H1 (cell line): ENCODE measurements at regions not wholly inside any gene's neighbourhood (a gene's known extent, or its start where the extent isn't known, plus 50 kb on each side); places are given as distances from the start of the nearest gene placed in this dataset.

ENCODE experiments used
- CTCF ChIA-PET: fragments of 300-600 bp; sonication (Branson Sonifier 250); formaldehyde crosslinking; loops from one replicate; lab custom pipeline; 2021; ENCODE audit not compliant: partially characterized antibody; lab: Charles Lee
- POLR2A ChIA-PET: fragments of 300-600 bp; sonication (Branson Sonifier 250); formaldehyde crosslinking; loops from one replicate; lab custom pipeline; 2021; ENCODE audit warnings: inconsistent platforms; ENCODE audit not compliant: partially characterized antibody; lab: Charles Lee
- DNase-seq, 2 experiments: peaks; one replicate each; pipeline versions ENCODE4 v3.0.0 to v3.0.0-alpha.2; 2010 to 2022; ENCODE audit warnings: low spot score in 2 of 2, low read depth in 1 of 2, mixed read lengths in 1 of 2
- FAIRE-seq: peaks from 2 replicates; lab custom pipeline; 2011; peaks lifted over from hg19 to GRCh38; lab: Jason Lieb, UNC
- H2AFZ ChIP-seq: 2 replicates; pipeline ENCODE4 v1.8.1; 2012; ENCODE audit warnings: low read length, inconsistent platforms
- H2AK5ac ChIP-seq: 2 replicates; pipeline ENCODE4 v1.6.1; 2013; ENCODE audit warnings: low read depth, low read length
- H2BK120ac ChIP-seq: replicated peaks from 2 replicates; pipeline ENCODE3; 2013; ENCODE audit warnings: low read depth, low read length, inconsistent platforms
- H2BK12ac ChIP-seq: 2 replicates; pipeline ENCODE4 v1.6.1; 2013; ENCODE audit warnings: low read depth, low read length
- H2BK15ac ChIP-seq: 2 replicates; pipeline ENCODE4 v1.6.1; 2013; ENCODE audit warnings: low read length
- H2BK20ac ChIP-seq: 2 replicates; pipeline ENCODE4 v1.6.1; 2013; ENCODE audit warnings: low read length
- H2BK5ac ChIP-seq: 2 replicates; pipeline ENCODE4 v1.6.1; 2013; ENCODE audit warnings: low read depth, low read length
- H3K14ac ChIP-seq: 2 replicates; pipeline ENCODE4 v1.6.1; 2013; ENCODE audit warnings: inconsistent platforms; ENCODE audit not compliant: insufficient read length
- H3K18ac ChIP-seq: 2 replicates; pipeline ENCODE4 v1.6.1; 2013; ENCODE audit warnings: low read length; ENCODE audit errors: extremely low read depth
- H3K23ac ChIP-seq: 2 replicates; pipeline ENCODE4 v1.6.1; 2013; ENCODE audit warnings: inconsistent platforms; ENCODE audit not compliant: insufficient read length
- H3K23me2 ChIP-seq: 2 replicates; pipeline ENCODE4 v1.6.1; 2013; ENCODE audit warnings: low read depth, low read length
- H3K27ac ChIP-seq: 2 replicates; pipeline ENCODE4 v1.6.1; 2011; ENCODE audit warnings: low read depth, low read length, inconsistent platforms
- H3K27me3 ChIP-seq, 4 experiments: replicated peaks in 1 of 4; 1 replicate in 1 of 4; 2 replicates in 3 of 4; pipeline versions ENCODE4 v1.6.1 to v1.8.1; 2011 to 2013; ENCODE audit warnings: low read length in 3 of 4, mild to moderate bottlenecking in 3 of 4, inconsistent platforms in 2 of 4, mixed read lengths in 2 of 4, moderate library complexity in 1 of 4; ENCODE audit not compliant: control insufficient read depth in 3 of 4, insufficient read depth in 3 of 4; ENCODE audit errors: extremely low read depth in 1 of 4
- H3K36me3 ChIP-seq, 4 experiments: 2 replicates each; pipeline versions ENCODE4 v1.6.1 to v1.8.1; 2011 to 2013; ENCODE audit warnings: mild to moderate bottlenecking in 4 of 4, low read length in 3 of 4, moderate library complexity in 2 of 4, control low read depth in 1 of 4, inconsistent platforms in 1 of 4; ENCODE audit not compliant: insufficient read depth in 4 of 4, control insufficient read depth in 2 of 4
- H3K4ac ChIP-seq: replicated peaks from 2 replicates; pipeline ENCODE3; 2013; ENCODE audit warnings: low read length, low read depth, mixed read lengths, inconsistent platforms; ENCODE audit not compliant: insufficient read length
- H3K4me1 ChIP-seq, 4 experiments: replicated peaks in 1 of 4; 1 replicate in 1 of 4; 2 replicates in 3 of 4; pipeline versions ENCODE4 v1.6.1 to v1.8.1; 2011 to 2013; ENCODE audit warnings: low read length in 3 of 4, inconsistent platforms in 2 of 4, mixed read lengths in 1 of 4; ENCODE audit not compliant: insufficient read depth in 4 of 4, control insufficient read depth in 3 of 4
- H3K4me2 ChIP-seq, 2 experiments: 2 replicates each; pipeline versions ENCODE4 v1.6.1 to v1.8.1; 2011 to 2013; ENCODE audit warnings: low read depth in 2 of 2, low read length in 2 of 2, control low read depth in 1 of 2, inconsistent platforms in 1 of 2, mild to moderate bottlenecking in 1 of 2; ENCODE audit not compliant: insufficient read depth in 1 of 2
- H3K4me3 ChIP-seq, 4 experiments: fragments of 200-600, 300-600 bp in 1 of 4; sonication (generic), shearing (Covaris generic), sonication (Bioruptor Twin) in 1 of 4; 2 replicates each; pipeline versions ENCODE4 v1.5.1 to v1.8.1; 2011 to 2016; ENCODE audit warnings: low read length in 4 of 4, low read depth in 3 of 4, control low read depth in 2 of 4, inconsistent platforms in 2 of 4, mild to moderate bottlenecking in 2 of 4, mixed read lengths in 1 of 4, moderate library complexity in 1 of 4; ENCODE audit not compliant: insufficient read depth in 2 of 4; ENCODE audit errors: extremely low read depth in 1 of 4
- H3K56ac ChIP-seq: replicated peaks from 2 replicates; pipeline ENCODE3; 2013; ENCODE audit warnings: low read depth, mild to moderate bottlenecking, mixed read lengths, low read length, inconsistent platforms; ENCODE audit not compliant: insufficient read length
- H3K79me1 ChIP-seq: 2 replicates; pipeline ENCODE4 v1.6.1; 2013; ENCODE audit warnings: low read depth, low read length, control low read depth
- H3K79me2 ChIP-seq, 2 experiments: 2 replicates each; pipeline versions ENCODE4 v1.6.1 to v1.8.1; 2012 to 2013; ENCODE audit warnings: low read length in 2 of 2, mild to moderate bottlenecking in 2 of 2, inconsistent platforms in 1 of 2; ENCODE audit not compliant: insufficient read depth in 2 of 2, control insufficient read depth in 1 of 2
- H3K9ac ChIP-seq, 4 experiments: replicated peaks in 1 of 4; 1 replicate in 1 of 4; 2 replicates in 3 of 4; pipeline versions ENCODE4 v1.6.1 to v1.8.1; 2011 to 2013; ENCODE audit warnings: low read depth in 3 of 4, low read length in 3 of 4, control low read depth in 2 of 4, mild to moderate bottlenecking in 2 of 4, moderate library complexity in 2 of 4, inconsistent platforms in 1 of 4; ENCODE audit errors: extremely low read depth in 1 of 4
- H3K9me3 ChIP-seq, 2 experiments: 2 replicates each; pipeline versions ENCODE4 v1.6.1 to v1.8.1; 2012 to 2013; ENCODE audit warnings: mild to moderate bottlenecking in 2 of 2, moderate library complexity in 2 of 2, control low read depth in 1 of 2, inconsistent platforms in 1 of 2, low read depth in 1 of 2, low read length in 1 of 2, mixed read lengths in 1 of 2; ENCODE audit not compliant: insufficient read depth in 2 of 2
- H4K20me1 ChIP-seq, 2 experiments: replicated peaks in 1 of 2; 2 replicates each; pipeline versions ENCODE3 to v1.8.1; 2011 to 2013; ENCODE audit warnings: inconsistent platforms in 2 of 2, low read length in 2 of 2, mild to moderate bottlenecking in 1 of 2; ENCODE audit not compliant: insufficient read depth in 2 of 2, control insufficient read depth in 1 of 2
- H4K5ac ChIP-seq: 2 replicates; pipeline ENCODE4 v1.6.1; 2013; ENCODE audit warnings: low read length, low read depth, mixed read lengths, inconsistent platforms; ENCODE audit not compliant: insufficient read length
- H4K8ac ChIP-seq: 2 replicates; pipeline ENCODE4 v1.8.0; 2013; ENCODE audit warnings: mild to moderate bottlenecking, moderate library complexity, low read length, inconsistent platforms; ENCODE audit not compliant: insufficient read depth; ENCODE audit errors: extremely low read depth
- H4K91ac ChIP-seq: replicated peaks from 2 replicates; pipeline ENCODE3; 2013; ENCODE audit warnings: low read length, mixed read lengths, inconsistent platforms; ENCODE audit not compliant: insufficient read length
- BRCA1 ChIP-seq: IDR thresholded peaks from 2 replicates; pipeline ENCODE4 v1.6.1; 2012; ENCODE audit warnings: low read depth, low read length, improper control_type of control experiment
- CREB1 ChIP-seq: IDR thresholded peaks from 2 replicates; pipeline ENCODE4 v1.6.1; 2012; ENCODE audit warnings: inconsistent platforms
- CTBP2 ChIP-seq: IDR thresholded peaks from 2 replicates; pipeline ENCODE4 v1.7.0; 2011; ENCODE audit warnings: borderline replicate concordance, mild to moderate bottlenecking, moderate library complexity, mixed read lengths, low read length; ENCODE audit not compliant: insufficient read depth, insufficient read length
- HDAC2 ChIP-seq, 2 experiments: fragments of 300-600 bp in 1 of 2; sonication (generic) in 1 of 2; IDR thresholded peaks; 2 replicates each; pipeline ENCODE4 v1.6.1; 2011 to 2012; ENCODE audit warnings: low read depth in 2 of 2, low read length in 2 of 2, mild to moderate bottlenecking in 2 of 2, moderate library complexity in 2 of 2, borderline replicate concordance in 1 of 2, inconsistent platforms in 1 of 2
- HDAC6 ChIP-seq: IDR thresholded peaks from one replicate; pipeline ENCODE4 v1.7.1; 2012; ENCODE audit warnings: low read depth, mild to moderate bottlenecking, inconsistent platforms, low read length, moderate library complexity
- JUND ChIP-seq: IDR thresholded peaks from 2 replicates; pipeline ENCODE4 v1.6.1; 2011; ENCODE audit warnings: mild to moderate bottlenecking, improper control_type of control experiment, low read length
- MAFK ChIP-seq: IDR thresholded peaks from 2 replicates; pipeline ENCODE4 v1.6.1; 2012; ENCODE audit warnings: low read depth, mild to moderate bottlenecking, improper control_type of control experiment, low read length
- NRF1 ChIP-seq: IDR thresholded peaks from 2 replicates; pipeline ENCODE4 v1.6.1; 2011; ENCODE audit warnings: mild to moderate bottlenecking, low read depth, low read length, improper control_type of control experiment
- PHF8 ChIP-seq: fragments of 200-600 bp; sonication (generic); conservative IDR thresholded peaks from 2 replicates; pipeline ENCODE4 v1.7.1; 2012; ENCODE audit warnings: low read depth, mild to moderate bottlenecking, inconsistent platforms, low read length, moderate library complexity
- RXRA ChIP-seq: IDR thresholded peaks from 2 replicates; pipeline ENCODE4 v1.6.1; 2011; ENCODE audit warnings: low read depth, mild to moderate bottlenecking, low read length, moderate library complexity; ENCODE audit not compliant: insufficient read depth
- SAP30 ChIP-seq: fragments of 300-600 bp; sonication (generic); IDR thresholded peaks from 2 replicates; pipeline ENCODE4 v1.7.1; 2012; ENCODE audit warnings: low read length, moderate library complexity, mild to moderate bottlenecking, inconsistent platforms; ENCODE audit not compliant: insufficient read depth, insufficient replicate concordance
- SIRT6 ChIP-seq: IDR thresholded peaks from one replicate; pipeline ENCODE4 v1.7.1; 2012; ENCODE audit warnings: low read length, inconsistent platforms
- SUZ12 ChIP-seq: fragments of 200-600 bp; sonication (generic); IDR thresholded peaks from 2 replicates; pipeline ENCODE4 v1.6.1; 2012; ENCODE audit warnings: mild to moderate bottlenecking, inconsistent platforms, low read length, moderate library complexity, mixed read lengths
- TBP ChIP-seq: IDR thresholded peaks from 2 replicates; pipeline ENCODE4 v1.6.1; 2011; ENCODE audit warnings: low read depth, low read length, improper control_type of control experiment
- TCF12 ChIP-seq: IDR thresholded peaks from 2 replicates; pipeline ENCODE4 v1.6.1; 2011; ENCODE audit warnings: low read depth, mild to moderate bottlenecking, low read length
- ZNF274 ChIP-seq: IDR thresholded peaks from 2 replicates; pipeline ENCODE4 v1.7.0; 2012; ENCODE audit warnings: low read length, borderline replicate concordance; ENCODE audit errors: extremely low read depth
- WGBS, 2 experiments: shearing (Covaris generic) in 1 of 2; methylation state at CpG; one replicate each; pipeline versions ENCODE4 v1.1.6 to v1.1.7; 2013 to 2015; ENCODE audit warnings: low lambda C conversion rate in 2 of 2, mixed read lengths in 2 of 2, inconsistent platforms in 1 of 2, low coverage in 1 of 2, missing lambda C conversion rate in 1 of 2; ENCODE audit not compliant: insufficient replicate concordance in 2 of 2, insufficient coverage in 1 of 2, insufficient read length in 1 of 2; ENCODE audit errors: extremely low coverage in 1 of 2, missing lambda C conversion rate in 1 of 2; 5-methylcytosine and 5-hydroxymethylcytosine counted together

- no peak overlapping the region for H3K9ac ChIP-seq
- CTCF ChIA-PET = interaction anchor here (0.9 kb wide), 1 partner anchor 9 kb away, joined by 3 read pairs; no protein-coding TSS in a partner anchor
- TF ChIP-seq BRCA1 (no peak), SUZ12 (no peak), SAP30 (no peak), HDAC2 (IDR thresholded peaks at IDR 0.05; ENCODE audit: borderline replicate concordance in 1 of 2, low read depth in 2 of 2, low read length in 2 of 2) (no peak), JUND (no peak), HDAC6 (no peak), TBP (no peak), CTBP2 (no peak), CREB1 (no peak), SIRT6 (no peak), MAFK (no peak), PHF8 (no peak), RXRA (no peak), TCF12 (no peak), NRF1 (no peak), ZNF274 (no peak)
Measured at GRCh38 chr4:58453956-58454355, 1343.8 kb upstream of the IGFBP7 start.

More at GRCh38 chr4:58453956-58454355, 1343.8 kb upstream of the IGFBP7 start:
- H3K27ac ChIP-seq = no peak overlapping the region
- H3K79me1 ChIP-seq = no peaks in the 10 kb centered on the region
- H3K36me3 ChIP-seq = no peaks in the 10 kb centered on the region
- H2AK5ac ChIP-seq = no peak overlapping the region
- H3K4me1 ChIP-seq = no peaks in the 10 kb centered on the region; a peak in 1 of 7 replicates
- H3K9me3 ChIP-seq = peaks cover 0 to 7% of the 10 kb centered on the region in 2 experiments; a peak in 1 of 4 replicates
- H3K23ac ChIP-seq = no peak overlapping the region
- H2AFZ ChIP-seq = no peak overlapping the region
- H2BK20ac ChIP-seq = no peak overlapping the region
- no peak overlapping the region for H4K8ac ChIP-seq
- H2BK5ac ChIP-seq = no peak overlapping the region
- H3K27me3 ChIP-seq = no peaks in the 10 kb centered on the region
- H3K4me2 ChIP-seq = no peak overlapping the region
- H2BK120ac ChIP-seq = no peak overlapping the region
- H3K56ac ChIP-seq = no peak overlapping the region
- no peak overlapping the region for H3K4me3 ChIP-seq
- no peak overlapping the region for H3K18ac ChIP-seq
- H2BK15ac ChIP-seq = no peak overlapping the region
- no peak overlapping the region for H4K91ac ChIP-seq
- H4K5ac ChIP-seq = no peak overlapping the region
- H3K79me2 ChIP-seq = no peaks in the 10 kb centered on the region
- H3K23me2 ChIP-seq = no peaks in the 10 kb centered on the region
- H3K14ac ChIP-seq = no peak overlapping the region
- H2BK12ac ChIP-seq = no peak overlapping the region
- no peak overlapping the region for H3K4ac ChIP-seq
- H4K20me1 ChIP-seq = no peaks in the 10 kb centered on the region
- no peak for FAIRE-seq
- POLR2A ChIA-PET = no interaction called here
- whole genome bisulfite sequencing, 2 experiments = 89% methylated on average over 6 of the region's 6 CpGs; no CpG with 5 or more reads in 1 of the 2 experiments
- DNase-seq = no peak
